Smooth muscle cell (in vitro differentiated cells): ENCODE measurements at regions not wholly inside any gene's neighbourhood (a gene's known extent, or its start where the extent isn't known, plus 50 kb on each side); places are given as distances from the start of the nearest gene placed in this dataset.

ENCODE experiments used
- DNase-seq: peaks from one replicate; lab custom pipeline; 2025; ENCODE audit not compliant: unreplicated experiment; lab: John Stamatoyannopoulos, UW
- H2AFZ ChIP-seq: fragments of 200-600 bp; sonication (generic); 2 replicates; pipeline ENCODE4 v1.6.0; 2016; ENCODE audit warnings: antibody characterized with exemption, low read depth, mild to moderate bottlenecking
- H3F3A ChIP-seq: fragments of 200-600 bp; sonication (generic); 2 replicates; pipeline ENCODE4 v1.6.0; 2017; ENCODE audit warnings: antibody characterized with exemption, low read depth
- H3K27ac ChIP-seq: fragments of 200-600 bp; sonication (generic); 2 replicates; pipeline ENCODE4 v1.5.1; 2016; ENCODE audit warnings: low read depth, mild to moderate bottlenecking
- H3K27me3 ChIP-seq: fragments of 200-600 bp; sonication (generic); 2 replicates; pipeline ENCODE4 v1.6.1; 2016; ENCODE audit warnings: low read depth, mild to moderate bottlenecking
- H3K36me3 ChIP-seq: fragments of 200-600 bp; sonication (generic); 2 replicates; pipeline ENCODE4 v1.5.1; 2016; ENCODE audit warnings: low read depth
- H3K4me1 ChIP-seq: fragments of 200-600 bp; sonication (generic); 2 replicates; pipeline ENCODE4 v1.5.1; 2016; ENCODE audit warnings: low read depth
- H3K4me2 ChIP-seq: fragments of 200-600 bp; sonication (generic); 2 replicates; pipeline ENCODE4 v1.6.0; 2016; ENCODE audit warnings: mild to moderate bottlenecking
- H3K4me3 ChIP-seq: fragments of 200-600 bp; sonication (generic); 2 replicates; pipeline ENCODE4 v1.5.1; 2016; ENCODE audit warnings: mild to moderate bottlenecking
- H3K79me2 ChIP-seq: fragments of 200-600 bp; sonication (generic); 2 replicates; pipeline ENCODE4 v1.6.0; 2016; ENCODE audit warnings: low read depth, mild to moderate bottlenecking
- H3K9ac ChIP-seq: fragments of 200-600 bp; sonication (generic); 2 replicates; pipeline ENCODE4 v1.6.0; 2016; ENCODE audit warnings: low read depth
- H3K9me3 ChIP-seq: fragments of 200-600 bp; sonication (generic); replicated peaks from 2 replicates; pipeline ENCODE4 v1.5.1; 2016; ENCODE audit warnings: low read depth
- H4K20me1 ChIP-seq: fragments of 200-600 bp; sonication (generic); 2 replicates; pipeline ENCODE4 v1.6.0; 2016; ENCODE audit warnings: low read depth
- CTCF ChIP-seq: fragments of 200-600 bp; sonication (generic); IDR thresholded peaks from 2 replicates; pipeline ENCODE4 v1.5.1; 2017; ENCODE audit warnings: borderline replicate concordance, mild to moderate bottlenecking, antibody characterized with exemption; ENCODE audit not compliant: insufficient read depth, poor library complexity, severe bottlenecking
- WGBS: methylation state at CpG from one replicate; pipeline ENCODE4 v1.1.7; 2016; ENCODE audit warnings: low lambda C conversion rate; 5-methylcytosine and 5-hydroxymethylcytosine counted together

- WGBS = 14% methylated on average over 2 of the region's 2 CpGs
- Histone ChIP-seq H3K36me3 (no peaks in the 10 kb centered on the region), H3K79me2 (no peaks in the 10 kb centered on the region), H3K27me3 (no peaks in the 10 kb centered on the region), H3K9ac (no peak overlapping the region), H4K20me1 (no peaks in the 10 kb centered on the region), H3K9me3 (no peaks in the 10 kb centered on the region), H3K27ac (no peak overlapping the region), H2AFZ (no peak overlapping the region), H3K4me3 (no peak overlapping the region), H3K4me2 (no peak overlapping the region), H3K4me1 (no peaks in the 10 kb centered on the region), H3F3A (no peaks in the 10 kb centered on the region)
- no peak for DNase-seq
- TF ChIP-seq CTCF = peak; percentile 43
These were observed 556.5 kb upstream of the NR3C2 start for GRCh38 chr4:148998719-148999118.

GRCh38 chr4:148986951-148987350 lies 544.7 kb upstream of the NR3C2 start:
- no peaks in the 10 kb centered on the region for H3K9me3 ChIP-seq
- no peak overlapping the region for H3K4me2 ChIP-seq
- no peaks in the 10 kb centered on the region for H3K36me3 ChIP-seq
- TF ChIP-seq CTCF = no peak
- no peaks in the 10 kb centered on the region for H3F3A ChIP-seq
- H3K4me3 ChIP-seq = no peak overlapping the region
- H3K9ac ChIP-seq = no peak overlapping the region
- no peaks in the 10 kb centered on the region for H3K27me3 ChIP-seq
- no peak overlapping the region for H2AFZ ChIP-seq
- DNase-seq = no peak
- no peaks in the 10 kb centered on the region for H3K4me1 ChIP-seq
- H4K20me1 ChIP-seq = no peaks in the 10 kb centered on the region
- WGBS = 92% methylated on average over 1 of the region's 1 CpG
- no peaks in the 10 kb centered on the region for H3K79me2 ChIP-seq
- H3K27ac ChIP-seq = no peak overlapping the region

GRCh38 chr4:148984951-148985350 lies 542.7 kb upstream of the NR3C2 start:
- Histone ChIP-seq H3K9ac (no peak overlapping the region), H3K27me3 (no peaks in the 10 kb centered on the region), H3K4me3 (no peak overlapping the region), H3K9me3 (no peaks in the 10 kb centered on the region), H2AFZ (no peak overlapping the region), H4K20me1 (no peaks in the 10 kb centered on the region), H3K36me3 (no peaks in the 10 kb centered on the region), H3K4me1 (no peaks in the 10 kb centered on the region), H3K4me2 (no peak overlapping the region), H3K79me2 (no peaks in the 10 kb centered on the region), H3K27ac (no peak overlapping the region), H3F3A (no peaks in the 10 kb centered on the region)
- 94% methylated on average over 2 of the region's 2 CpGs for WGBS
- no peak for DNase-seq
- TF ChIP-seq CTCF = no peak

GRCh38 chr4:148982200-148982599 lies 540.0 kb upstream of the NR3C2 start:
- Histone ChIP-seq H3K27ac (no peak overlapping the region), H4K20me1 (no peaks in the 10 kb centered on the region), H3K79me2 (no peaks in the 10 kb centered on the region), H2AFZ (no peak overlapping the region), H3K36me3 (no peaks in the 10 kb centered on the region), H3K4me1 (no peaks in the 10 kb centered on the region), H3K4me2 (no peak overlapping the region), H3K27me3 (no peaks in the 10 kb centered on the region), H3K9me3 (no peaks in the 10 kb centered on the region), H3K4me3 (no peak overlapping the region), H3F3A (no peaks in the 10 kb centered on the region), H3K9ac (no peak overlapping the region)
- DNase-seq = no peak
- whole genome bisulfite sequencing = 90% methylated on average over 4 of the region's 4 CpGs
- no peak for TF ChIP-seq CTCF
